Gastrocnemius medialis (tissue), 4 donors: ENCODE measurements at regions not wholly inside any gene's neighbourhood (a gene's known extent, or its start where the extent isn't known, plus 50 kb on each side); places are given as distances from the start of the nearest gene placed in this dataset.

Experiments used
- ATAC-seq, 2 donors: fragments of 150-250 bp; one replicate each; pipeline ENCODE4 v1.9.1; 2016
- DNase-seq, 2 donors: peaks; one replicate each; pipeline ENCODE4 v3.0.0-alpha.2; 2019
- H3K27ac ChIP-seq, 4 donors: fragments of 200-600 bp; sonication (generic); 1 replicate in 1 of 4; 2 replicates in 3 of 4; pipeline ENCODE4 v1.5.1; 2016 to 2018; ENCODE audit warnings: mild to moderate bottlenecking in 2 of 4, moderate library complexity in 1 of 4
- H3K27me3 ChIP-seq, 3 donors: fragments of 200-600 bp; sonication (generic) in 2 of 3; 1 replicate in 1 of 3; 2 replicates in 2 of 3; pipeline versions ENCODE4 v1.5.1 to v1.6.0; 2016 to 2019; ENCODE audit warnings: mild to moderate bottlenecking in 1 of 3, moderate library complexity in 1 of 3
- H3K36me3 ChIP-seq, 2 donors: fragments of 200-600 bp; sonication (generic) in 1 of 2; one replicate each; pipeline ENCODE4 v1.5.1; 2017 to 2018
- H3K4me1 ChIP-seq, 2 donors: fragments of 200-600 bp; sonication (generic) in 1 of 2; one replicate each; pipeline ENCODE4 v1.5.1; 2016 to 2017; ENCODE audit warnings: mild to moderate bottlenecking in 2 of 2
- H3K4me3 ChIP-seq, 4 donors: fragments of 200-600 bp; sonication (generic) in 3 of 4; 1 replicate in 1 of 4; 2 replicates in 3 of 4; pipeline ENCODE4 v1.5.1; 2016 to 2019; ENCODE audit warnings: mild to moderate bottlenecking in 2 of 4
- H3K9me3 ChIP-seq, 3 donors: fragments of 200-600 bp; sonication (generic) in 2 of 3; 1 replicate in 1 of 3; 2 replicates in 2 of 3; pipeline ENCODE4 v1.5.1; 2016 to 2019
- POLR2A ChIP-seq, 2 donors: fragments of 450-650 bp; IDR thresholded peaks; one replicate each; pipeline ENCODE4 v1.6.1; 2017; ENCODE audit warnings: antibody characterized with exemption in 2 of 2, mild to moderate bottlenecking in 2 of 2, moderate library complexity in 2 of 2
- in situ Hi-C, 4 donors: fragments of 200-750 bp; cut with MboI; loops; one replicate each; pipeline versions ENCODE4 v1.15.0 to v1.8.0; 2017; ENCODE audit warnings: low sequenced_read_pairs in 4 of 4
- intact Hi-C: fragments of 100-400 bp; cut with DNase I; formaldehyde crosslinking; loops from one replicate; pipeline ENCODE4 v1.15.1; 2023; ENCODE audit warnings: low total_unique reads
- TF ChIP-seq, protein P1 (sequence below), 5 experiments: fragments of 450-650 bp in 3 of 5; fragments of 200-600 bp in 2 of 5; sonication (generic) in 2 of 5; IDR thresholded peaks in 4 of 5; conservative IDR thresholded peaks in 1 of 5; 1 replicate in 4 of 5; 2 replicates in 1 of 5; pipeline ENCODE4 v1.5.1; 2016 to 2019; ENCODE audit warnings: antibody characterized with exemption in 5 of 5, mild to moderate bottlenecking in 3 of 5, moderate library complexity in 3 of 5

DNA sequence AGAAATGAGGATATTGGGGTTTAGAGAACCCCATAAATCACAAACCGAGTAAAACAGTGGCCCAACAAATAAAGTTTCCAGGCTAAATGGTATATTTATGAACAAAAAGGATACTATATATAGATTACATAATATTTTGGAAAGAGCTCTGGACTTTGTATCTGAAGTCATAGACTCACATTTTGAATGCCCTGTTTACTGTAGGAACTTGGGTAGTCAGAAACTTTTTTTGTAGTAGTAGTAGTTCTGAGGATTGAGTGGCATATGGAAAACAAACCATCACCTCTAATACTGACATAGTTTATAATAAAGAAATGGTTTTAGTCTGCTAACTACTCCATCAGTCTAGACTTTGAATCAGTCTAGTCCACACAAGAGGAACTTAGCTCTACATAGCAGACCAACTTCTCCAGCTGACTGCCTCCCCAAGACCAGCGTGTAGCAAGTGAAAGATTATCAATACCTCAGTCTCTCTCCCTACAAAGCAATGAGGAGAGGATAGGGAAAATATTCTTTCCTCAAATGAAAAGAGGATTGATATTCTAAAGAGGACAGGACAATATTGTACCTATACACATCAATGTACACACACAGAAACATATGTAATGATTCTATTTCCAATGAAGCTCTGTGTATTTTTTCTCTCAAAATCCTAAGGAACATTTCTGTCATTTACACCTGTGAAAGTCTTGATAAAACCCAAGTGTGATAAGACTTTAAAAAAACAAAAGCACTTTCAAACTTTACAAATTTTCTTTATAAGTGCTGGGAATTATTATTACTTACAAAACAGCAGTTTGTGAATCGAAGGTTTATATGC lies 184.9 kb upstream of the MAP2 start:
- Histone ChIP-seq H3K4me1 (no peaks in the 10 kb centered on the region), H3K36me3 (no peaks in the 10 kb centered on the region), H3K27me3 (no peaks in the 10 kb centered on the region), H3K4me3 (no peak overlapping the region), H3K27ac (no peak overlapping the region), H3K9me3 (no peaks in the 10 kb centered on the region)
- DNase-seq (no peak), ATAC-seq (no peak)
- intact Hi-C loops (no loop called here), in situ Hi-C loops (no loop called here)
- TF ChIP-seq POLR2A (IDR thresholded peaks at IDR 0.05) = no peak
- TF ChIP-seq, protein P1, sequence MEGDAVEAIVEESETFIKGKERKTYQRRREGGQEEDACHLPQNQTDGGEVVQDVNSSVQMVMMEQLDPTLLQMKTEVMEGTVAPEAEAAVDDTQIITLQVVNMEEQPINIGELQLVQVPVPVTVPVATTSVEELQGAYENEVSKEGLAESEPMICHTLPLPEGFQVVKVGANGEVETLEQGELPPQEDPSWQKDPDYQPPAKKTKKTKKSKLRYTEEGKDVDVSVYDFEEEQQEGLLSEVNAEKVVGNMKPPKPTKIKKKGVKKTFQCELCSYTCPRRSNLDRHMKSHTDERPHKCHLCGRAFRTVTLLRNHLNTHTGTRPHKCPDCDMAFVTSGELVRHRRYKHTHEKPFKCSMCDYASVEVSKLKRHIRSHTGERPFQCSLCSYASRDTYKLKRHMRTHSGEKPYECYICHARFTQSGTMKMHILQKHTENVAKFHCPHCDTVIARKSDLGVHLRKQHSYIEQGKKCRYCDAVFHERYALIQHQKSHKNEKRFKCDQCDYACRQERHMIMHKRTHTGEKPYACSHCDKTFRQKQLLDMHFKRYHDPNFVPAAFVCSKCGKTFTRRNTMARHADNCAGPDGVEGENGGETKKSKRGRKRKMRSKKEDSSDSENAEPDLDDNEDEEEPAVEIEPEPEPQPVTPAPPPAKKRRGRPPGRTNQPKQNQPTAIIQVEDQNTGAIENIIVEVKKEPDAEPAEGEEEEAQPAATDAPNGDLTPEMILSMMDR (IDR thresholded peaks at IDR 0.05 in 4 of 5, conservative IDR thresholded peaks at IDR 0.05 in 1 of 5) = no peak

DNA sequence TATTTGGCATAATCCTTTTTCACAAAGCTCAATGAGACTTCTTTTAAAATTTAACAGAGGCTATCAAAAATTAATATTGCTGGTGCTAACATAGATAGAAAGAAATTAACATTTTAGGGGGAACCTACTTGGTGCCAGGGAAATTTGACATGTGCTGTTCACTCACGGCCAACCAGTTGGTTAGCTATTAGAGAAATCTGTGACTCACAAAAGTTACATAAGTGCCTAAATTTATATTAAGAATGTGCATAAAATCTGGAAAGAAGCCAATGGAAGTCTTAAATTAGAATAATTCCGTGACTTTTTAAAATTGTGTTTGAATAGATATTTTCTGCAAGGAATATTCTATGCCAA lies 184.3 kb upstream of the MAP2 start:
- in situ Hi-C loops = no loop called here

DNA sequence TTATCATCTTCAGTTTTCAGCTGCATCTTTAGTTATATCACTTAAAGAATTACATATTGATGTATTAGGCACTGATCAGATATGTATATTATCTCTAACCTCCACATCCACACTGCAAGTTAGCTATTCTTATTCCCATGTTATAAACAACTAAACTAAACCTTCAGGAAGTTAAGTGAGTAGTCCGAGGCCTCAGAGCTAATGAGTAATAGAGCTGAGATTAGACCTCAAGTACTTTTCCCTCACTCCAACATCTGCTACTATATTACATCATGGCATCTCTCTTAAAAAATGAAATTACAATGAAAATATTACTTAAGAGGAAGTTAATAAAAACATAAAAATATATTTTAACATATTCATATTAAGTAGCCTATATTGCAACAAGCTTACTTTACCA lies 183.6 kb upstream of the MAP2 start:
- no peak overlapping the region for H3K4me3 ChIP-seq

More for the DNA sequence above, 184.3 kb upstream of the MAP2 start:
- DNase-seq = no peak
- ATAC-seq = no peak
- no peaks in the 10 kb centered on the region for H3K9me3 ChIP-seq
- no peaks in the 10 kb centered on the region for H3K27me3 ChIP-seq
- H3K4me1 ChIP-seq = no peaks in the 10 kb centered on the region
- intact Hi-C loops = no loop called here
- no peaks in the 10 kb centered on the region for H3K36me3 ChIP-seq
- H3K4me3 ChIP-seq = no peak overlapping the region
- no peak overlapping the region for H3K27ac ChIP-seq
- no peak for TF ChIP-seq POLR2A (IDR thresholded peaks at IDR 0.05)
- TF ChIP-seq, protein P1 (IDR thresholded peaks at IDR 0.05 in 4 of 5, conservative IDR thresholded peaks at IDR 0.05 in 1 of 5) = no peak

DNA sequence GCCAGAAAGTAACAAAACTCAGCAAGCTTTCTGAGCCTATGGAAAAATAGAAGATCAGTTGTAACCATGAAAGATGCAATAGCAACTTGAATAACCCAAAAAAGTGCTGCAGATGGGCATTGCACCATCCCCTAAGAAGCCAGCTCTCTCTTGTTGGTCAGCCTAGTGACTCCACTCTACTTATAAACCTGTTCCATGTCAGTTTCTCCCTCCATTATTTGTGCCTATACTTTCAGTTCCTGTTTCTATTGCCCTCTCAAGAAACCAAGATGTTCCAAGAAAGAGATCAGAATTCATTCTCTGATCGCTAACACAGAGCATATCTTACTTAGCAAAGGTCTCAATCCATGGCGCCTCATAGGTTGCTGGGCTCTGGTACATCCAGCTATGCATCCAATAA lies 170.3 kb upstream of the MAP2 start:
- Histone ChIP-seq H3K4me1 (no peaks in the 10 kb centered on the region), H3K27ac (no peak overlapping the region), H3K27me3 (no peaks in the 10 kb centered on the region), H3K9me3 (no peaks in the 10 kb centered on the region), H3K36me3 (no peaks in the 10 kb centered on the region), H3K4me3 (no peak overlapping the region)
- in situ Hi-C loops (no loop called here), intact Hi-C loops (no loop called here)
- ATAC-seq = no peak
- no peak for TF ChIP-seq POLR2A (IDR thresholded peaks at IDR 0.05)
- TF ChIP-seq, protein P1 (IDR thresholded peaks at IDR 0.05 in 4 of 5, conservative IDR thresholded peaks at IDR 0.05 in 1 of 5) = no peak
- DNase-seq = no peak

More for the DNA sequence above, 183.6 kb upstream of the MAP2 start:
- no peaks in the 10 kb centered on the region for H3K36me3 ChIP-seq
- no peak for DNase-seq
- H3K27me3 ChIP-seq = no peaks in the 10 kb centered on the region
- no peak for TF ChIP-seq POLR2A (IDR thresholded peaks at IDR 0.05)
- intact Hi-C loops (no loop called here), in situ Hi-C loops (no loop called here)
- H3K4me1 ChIP-seq = no peaks in the 10 kb centered on the region
- no peak for ATAC-seq
- H3K27ac ChIP-seq = no peak overlapping the region
- no peaks in the 10 kb centered on the region for H3K9me3 ChIP-seq

DNA sequence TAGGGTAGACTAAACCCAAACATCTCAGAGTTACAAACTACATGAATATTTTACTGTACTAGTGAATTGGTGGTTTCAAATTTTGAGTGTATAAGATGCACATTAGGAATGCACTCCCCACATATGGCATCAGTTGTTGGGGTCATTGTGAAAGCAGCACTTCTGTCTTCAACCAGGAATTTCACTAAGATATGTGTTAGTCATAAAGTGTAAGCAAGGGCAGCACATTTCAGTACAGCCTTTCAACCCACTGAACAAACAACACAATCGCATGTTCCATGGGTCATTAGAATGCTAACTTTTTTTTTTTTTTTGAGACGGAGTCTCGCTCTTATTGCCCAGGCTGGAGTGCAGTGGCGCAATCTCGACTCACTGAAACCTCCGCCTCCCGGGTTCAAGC lies 164.1 kb upstream of the MAP2 start:
- no peak for ATAC-seq
- intact Hi-C loops = no loop called here

More for the DNA sequence above, 164.1 kb upstream of the MAP2 start:
- H3K4me1 ChIP-seq = no peaks in the 10 kb centered on the region
- no peak overlapping the region for H3K4me3 ChIP-seq
- no peak for DNase-seq
- TF ChIP-seq, protein P1 (IDR thresholded peaks at IDR 0.05 in 4 of 5, conservative IDR thresholded peaks at IDR 0.05 in 1 of 5) = no peak
- TF ChIP-seq POLR2A (IDR thresholded peaks at IDR 0.05) = no peak
- H3K27ac ChIP-seq = no peak overlapping the region
- H3K36me3 ChIP-seq = no peaks in the 10 kb centered on the region
- no peaks in the 10 kb centered on the region for H3K9me3 ChIP-seq
- in situ Hi-C loops = no loop called here
- H3K27me3 ChIP-seq = no peaks in the 10 kb centered on the region
